GM18502 (cell line): ENCODE measurements at regions not wholly inside any gene's neighbourhood (a gene's known extent, or its start where the extent isn't known, plus 50 kb on each side); places are given as distances from the start of the nearest gene placed in this dataset.

Experiments
- ATAC-seq: cut with Tn5 transposase; IDR thresholded peaks from one replicate; pipeline ENCODE4 v1.9.1; 2021; ENCODE audit warnings: mild to moderate bottlenecking; ENCODE audit not compliant: unreplicated experiment, poor library complexity

- ATAC-seq, result no peak
Observed at GRCh38 chr9:1794547-1795270, 220.4 kb upstream of the SMARCA2 start.

GRCh38 chr9:1804128-1804865 is 210.8 kb upstream of the SMARCA2 start:
- ATAC-seq, result no peak

- no peak for ATAC-seq
Observed at GRCh38 chr9:1829719-1830118, 185.4 kb upstream of the SMARCA2 start.

GRCh38 chr9:1832960-1833359 is 182.2 kb upstream of the SMARCA2 start:
- ATAC-seq, result no peak

GRCh38 chr9:1837453-1838084 is 177.6 kb upstream of the SMARCA2 start:
- peak; percentile 76 for ATAC-seq

- no peak for ATAC-seq
Observed at GRCh38 chr9:1839909-1840308, 175.2 kb upstream of the SMARCA2 start.

GRCh38 chr9:1845425-1845824 is 169.7 kb upstream of the SMARCA2 start:
- ATAC-seq, result no peak

GRCh38 chr9:1855726-1856125 is 159.4 kb upstream of the SMARCA2 start:
- ATAC-seq, result no peak

- no peak for ATAC-seq
Observed at GRCh38 chr9:1857808-1858207, 157.3 kb upstream of the SMARCA2 start.

GRCh38 chr9:1869843-1870242 is 145.3 kb upstream of the SMARCA2 start:
- ATAC-seq, result peak; percentile 92

GRCh38 chr9:1870915-1871314 is 144.2 kb upstream of the SMARCA2 start:
- no peak for ATAC-seq

GRCh38 chr9:1871626-1872419 is 143.3 kb upstream of the SMARCA2 start:
- ATAC-seq, result no peak

GRCh38 chr9:1875251-1875851 is 139.8 kb upstream of the SMARCA2 start:
- peak; percentile 0 for ATAC-seq

- ATAC-seq, result peak; percentile 61
Observed at GRCh38 chr9:1875921-1876448, 139.2 kb upstream of the SMARCA2 start.

GRCh38 chr9:1876891-1877496 is 138.2 kb upstream of the SMARCA2 start:
- no peak for ATAC-seq

GRCh38 chr9:1877951-1878350 is 137.2 kb upstream of the SMARCA2 start:
- ATAC-seq, result no peak

- no peak for ATAC-seq
Observed at GRCh38 chr9:1878811-1879210, 136.3 kb upstream of the SMARCA2 start.

GRCh38 chr9:1879501-1879900 is 135.6 kb upstream of the SMARCA2 start:
- ATAC-seq, result peak; percentile 44

- no peak for ATAC-seq
Observed at GRCh38 chr9:1880038-1880565, 135.0 kb upstream of the SMARCA2 start.
